ENCODE measurements at regions not wholly inside any gene's neighbourhood (a gene's known extent, or its start where the extent isn't known, plus 50 kb on each side); places are given as distances from the start of the nearest gene placed in this dataset.
"Not testable (repeated sequence)": the region's sequence is repeated elsewhere in the genome, so short reads cannot be mapped to it uniquely, and the experiment has no call there.

DNA sequence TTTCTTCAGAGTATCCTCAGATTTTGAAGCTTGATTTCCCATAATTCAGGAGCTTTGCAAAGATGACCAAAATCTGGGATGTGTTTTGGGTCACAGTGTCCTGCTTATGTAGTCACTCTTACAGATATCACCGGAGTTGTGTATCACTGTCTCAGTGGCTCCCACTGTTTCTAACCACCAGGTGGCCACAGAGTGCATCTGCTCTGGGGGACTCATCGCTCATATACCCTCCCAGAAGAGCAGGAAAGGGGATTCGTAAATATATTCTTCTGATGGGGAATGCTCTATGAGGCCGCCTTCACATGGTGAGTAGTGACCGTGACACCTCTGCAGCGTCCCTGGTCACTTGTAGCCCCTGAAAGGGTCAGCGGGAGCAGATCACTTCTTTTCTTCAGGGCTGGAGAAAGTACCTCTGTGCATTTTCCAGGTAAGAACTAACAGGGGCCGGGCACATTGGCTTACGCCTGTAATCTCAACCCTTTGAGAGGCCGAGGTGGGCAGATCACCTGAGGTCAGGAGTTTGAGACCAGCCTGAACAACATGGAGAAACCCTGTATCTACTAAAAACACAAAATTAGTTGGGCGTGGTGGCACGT lies 249.4 kb upstream of the NOTCH2NLA start:
- H3K36me3 ChIP-seq (ENCODE audit: control insufficient read depth in 2 of 3, insufficient read depth in 3 of 3, low read length in 3 of 3); H3K27me3 ChIP-seq (ENCODE audit: control insufficient read depth, insufficient read depth, low read length); H3K4me3 ChIP-seq (ENCODE audit: low read length in 3 of 3); H3K27ac ChIP-seq (ENCODE audit: low read depth in 2 of 2, low read length in 2 of 2); intact Hi-C loops (cut with DNase I); H3K4me1 ChIP-seq (ENCODE audit: control insufficient read depth in 2 of 3, insufficient read depth in 2 of 3, low read depth in 1 of 3, low read length in 3 of 3); FAIRE-seq; H3K9ac ChIP-seq (ENCODE audit: low read length in 3 of 3); H3K9me3 ChIP-seq (ENCODE audit: control insufficient read depth in 2 of 3, insufficient read depth in 1 of 3, low read length in 3 of 3): not testable (repeated sequence)
- DNase-seq: peak in 4 of 5 donors; percentile 23 to 51 (median 42)
- TF ChIP-seq, protein P1, sequence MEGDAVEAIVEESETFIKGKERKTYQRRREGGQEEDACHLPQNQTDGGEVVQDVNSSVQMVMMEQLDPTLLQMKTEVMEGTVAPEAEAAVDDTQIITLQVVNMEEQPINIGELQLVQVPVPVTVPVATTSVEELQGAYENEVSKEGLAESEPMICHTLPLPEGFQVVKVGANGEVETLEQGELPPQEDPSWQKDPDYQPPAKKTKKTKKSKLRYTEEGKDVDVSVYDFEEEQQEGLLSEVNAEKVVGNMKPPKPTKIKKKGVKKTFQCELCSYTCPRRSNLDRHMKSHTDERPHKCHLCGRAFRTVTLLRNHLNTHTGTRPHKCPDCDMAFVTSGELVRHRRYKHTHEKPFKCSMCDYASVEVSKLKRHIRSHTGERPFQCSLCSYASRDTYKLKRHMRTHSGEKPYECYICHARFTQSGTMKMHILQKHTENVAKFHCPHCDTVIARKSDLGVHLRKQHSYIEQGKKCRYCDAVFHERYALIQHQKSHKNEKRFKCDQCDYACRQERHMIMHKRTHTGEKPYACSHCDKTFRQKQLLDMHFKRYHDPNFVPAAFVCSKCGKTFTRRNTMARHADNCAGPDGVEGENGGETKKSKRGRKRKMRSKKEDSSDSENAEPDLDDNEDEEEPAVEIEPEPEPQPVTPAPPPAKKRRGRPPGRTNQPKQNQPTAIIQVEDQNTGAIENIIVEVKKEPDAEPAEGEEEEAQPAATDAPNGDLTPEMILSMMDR (IDR thresholded peaks at IDR 0.05; ENCODE audit: borderline replicate concordance, extremely low read depth, insufficient read depth): peak; percentile 42

DNA sequence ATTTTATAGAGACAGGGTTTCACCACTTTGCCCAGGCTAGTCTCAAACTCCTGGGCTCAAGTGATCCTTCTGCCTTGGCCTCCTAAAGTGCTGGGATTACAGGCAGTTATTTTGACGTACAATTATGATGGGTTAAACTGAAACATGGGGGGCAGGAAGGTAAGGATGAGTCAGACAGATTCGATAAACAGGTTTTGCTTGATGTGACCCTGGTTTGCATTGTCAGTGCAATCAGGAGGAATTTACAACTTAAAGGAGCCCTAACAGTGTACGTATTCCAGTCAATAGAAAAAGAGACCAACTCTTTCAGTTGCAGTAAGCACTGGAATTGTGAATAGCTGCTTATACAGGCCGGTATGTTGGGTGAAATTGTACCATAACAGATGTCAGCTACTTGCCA lies 246.3 kb upstream of the NOTCH2NLA start:
- H3K27me3 ChIP-seq (ENCODE audit: control insufficient read depth, insufficient read depth, low read length); intact Hi-C loops (cut with DNase I); H3K4me1 ChIP-seq (ENCODE audit: control insufficient read depth in 2 of 3, insufficient read depth in 2 of 3, low read depth in 1 of 3, low read length in 3 of 3); H3K9me3 ChIP-seq (ENCODE audit: control insufficient read depth in 2 of 3, insufficient read depth in 1 of 3, low read length in 3 of 3); DNase-seq; H3K4me3 ChIP-seq (ENCODE audit: low read length in 3 of 3); H3K27ac ChIP-seq (ENCODE audit: low read depth in 2 of 2, low read length in 2 of 2); H3K36me3 ChIP-seq (ENCODE audit: control insufficient read depth in 2 of 3, insufficient read depth in 3 of 3, low read length in 3 of 3); FAIRE-seq; H3K9ac ChIP-seq (ENCODE audit: low read length in 3 of 3): not testable (repeated sequence)

DNA sequence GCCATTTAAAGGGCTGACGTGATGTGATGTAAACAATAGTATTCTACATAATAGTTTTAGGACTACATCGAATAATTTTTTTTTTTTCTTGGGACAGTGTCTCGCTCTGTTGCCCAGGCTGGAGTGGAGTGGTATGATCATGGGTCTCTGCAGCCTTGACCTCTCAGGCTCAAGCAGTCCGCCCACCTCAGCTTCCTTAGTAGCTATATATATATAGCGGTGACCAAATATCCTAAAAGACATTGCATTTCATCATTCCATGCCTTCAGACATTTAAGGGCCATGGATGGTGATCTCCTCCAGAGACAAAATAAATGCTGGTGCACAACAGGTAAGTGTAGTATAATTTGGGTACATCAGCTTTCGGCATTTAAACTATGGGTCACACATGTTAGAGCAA lies 245.4 kb upstream of the NOTCH2NLA start:
- intact Hi-C loops (cut with DNase I); H3K9me3 ChIP-seq (ENCODE audit: control insufficient read depth in 2 of 3, insufficient read depth in 1 of 3, low read length in 3 of 3); H3K36me3 ChIP-seq (ENCODE audit: control insufficient read depth in 2 of 3, insufficient read depth in 3 of 3, low read length in 3 of 3); H3K9ac ChIP-seq (ENCODE audit: low read length in 3 of 3); FAIRE-seq; H3K4me3 ChIP-seq (ENCODE audit: low read length in 3 of 3); H3K4me1 ChIP-seq (ENCODE audit: control insufficient read depth in 2 of 3, insufficient read depth in 2 of 3, low read depth in 1 of 3, low read length in 3 of 3); H3K27ac ChIP-seq (ENCODE audit: low read depth in 2 of 2, low read length in 2 of 2); DNase-seq; H3K27me3 ChIP-seq (ENCODE audit: control insufficient read depth, insufficient read depth, low read length): not testable (repeated sequence)

DNA sequence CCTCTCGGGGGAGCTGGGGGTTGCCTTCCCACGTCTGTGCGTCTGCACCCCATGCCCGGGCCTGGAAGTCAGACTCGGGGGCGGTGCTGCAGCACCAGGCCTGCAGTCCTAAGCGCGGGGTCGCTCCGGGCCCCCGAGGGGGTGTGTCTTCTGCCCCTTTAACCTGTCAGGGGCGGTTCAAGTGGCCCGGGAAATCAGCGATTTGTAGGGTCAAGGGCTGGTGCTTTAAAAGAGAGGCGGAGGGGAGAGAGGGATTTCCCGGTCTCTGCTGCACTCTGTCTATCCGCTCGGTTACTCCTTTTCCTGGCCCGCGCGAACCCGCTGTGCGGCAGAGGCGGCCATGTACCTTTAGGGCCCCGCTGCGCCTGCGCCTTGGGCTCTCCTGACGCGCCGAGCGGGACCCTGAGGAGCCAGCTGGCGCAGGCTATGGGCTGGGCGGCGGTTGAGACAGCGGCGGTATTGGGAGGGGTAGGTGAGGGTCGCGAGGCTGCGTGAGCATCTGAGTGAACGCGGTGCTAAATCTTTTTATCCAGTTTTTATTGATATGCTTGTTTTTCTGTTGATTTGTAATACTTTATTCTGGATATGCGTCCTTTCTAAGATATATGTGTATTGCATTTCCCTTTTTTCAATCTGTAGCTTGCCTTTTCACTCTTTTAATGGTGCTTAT lies 243.5 kb upstream of the NOTCH2NLA start:
- intact Hi-C loops (cut with DNase I); FAIRE-seq; H3K27me3 ChIP-seq (ENCODE audit: control insufficient read depth, insufficient read depth, low read length); H3K4me1 ChIP-seq (ENCODE audit: control insufficient read depth in 2 of 3, insufficient read depth in 2 of 3, low read depth in 1 of 3, low read length in 3 of 3); H3K9me3 ChIP-seq (ENCODE audit: control insufficient read depth in 2 of 3, insufficient read depth in 1 of 3, low read length in 3 of 3); H3K36me3 ChIP-seq (ENCODE audit: control insufficient read depth in 2 of 3, insufficient read depth in 3 of 3, low read length in 3 of 3); H3K27ac ChIP-seq (ENCODE audit: low read depth in 2 of 2, low read length in 2 of 2): not testable (repeated sequence)
- DNase-seq: peak; percentile 72 to 91 (median 87)
- Histone ChIP-seq H3K9ac (ENCODE audit: low read length in 3 of 3) (peak overlapping the region in 2 of 3 donors; percentile 19 to 32), H3K4me3 (ENCODE audit: low read length in 3 of 3) (peak overlapping the region; percentile 48 to 56 (median 50))

DNA sequence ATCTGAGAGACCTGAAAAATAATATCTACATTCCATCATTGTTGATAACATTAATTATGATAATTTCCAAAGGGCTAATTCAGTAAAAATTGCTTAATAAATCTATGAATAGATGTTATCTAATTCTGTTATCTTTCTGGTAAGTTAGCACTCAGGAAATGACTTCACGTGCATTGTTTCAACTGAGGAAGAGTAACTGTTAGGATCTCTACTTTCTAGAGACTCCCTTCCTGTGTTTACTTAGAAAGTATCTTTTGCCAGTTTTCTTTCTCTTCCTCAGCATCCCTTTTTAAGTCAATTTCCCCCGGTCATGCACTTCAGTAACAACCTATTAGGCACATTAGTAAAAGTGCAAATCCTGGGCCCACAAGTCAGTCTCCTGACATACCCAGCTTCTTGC lies 231.1 kb upstream of the NOTCH2NLA start:
- DNase-seq; H3K27ac ChIP-seq (ENCODE audit: low read depth in 2 of 2, low read length in 2 of 2); H3K27me3 ChIP-seq (ENCODE audit: control insufficient read depth, insufficient read depth, low read length); H3K4me3 ChIP-seq (ENCODE audit: low read length in 3 of 3); H3K9me3 ChIP-seq (ENCODE audit: control insufficient read depth in 2 of 3, insufficient read depth in 1 of 3, low read length in 3 of 3); H3K36me3 ChIP-seq (ENCODE audit: control insufficient read depth in 2 of 3, insufficient read depth in 3 of 3, low read length in 3 of 3); H3K4me1 ChIP-seq (ENCODE audit: control insufficient read depth in 2 of 3, insufficient read depth in 2 of 3, low read depth in 1 of 3, low read length in 3 of 3); intact Hi-C loops (cut with DNase I); H3K9ac ChIP-seq (ENCODE audit: low read length in 3 of 3); FAIRE-seq: not testable (repeated sequence)

DNA sequence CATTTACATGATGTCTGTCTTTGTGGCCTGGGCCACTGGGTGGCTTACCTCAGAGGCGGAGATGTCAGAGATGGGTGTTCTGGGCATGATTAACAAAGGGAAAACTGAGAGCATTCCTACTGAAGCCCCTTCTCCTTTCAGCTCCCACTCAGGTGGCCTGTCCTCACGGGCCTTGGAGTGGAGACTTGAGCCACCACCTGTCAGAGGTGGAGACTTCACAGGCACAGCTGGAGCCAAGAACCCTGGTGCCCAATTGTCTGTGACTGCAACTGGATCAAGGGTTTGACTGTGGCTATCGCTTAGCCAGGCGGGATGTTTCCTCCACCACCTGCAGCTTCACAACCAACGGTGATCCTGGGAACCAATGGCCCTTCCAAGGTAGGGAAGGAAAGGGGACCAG lies 230.5 kb upstream of the NOTCH2NLA start:
- FAIRE-seq; H3K4me1 ChIP-seq (ENCODE audit: control insufficient read depth in 2 of 3, insufficient read depth in 2 of 3, low read depth in 1 of 3, low read length in 3 of 3); H3K4me3 ChIP-seq (ENCODE audit: low read length in 3 of 3); H3K27me3 ChIP-seq (ENCODE audit: control insufficient read depth, insufficient read depth, low read length); H3K9me3 ChIP-seq (ENCODE audit: control insufficient read depth in 2 of 3, insufficient read depth in 1 of 3, low read length in 3 of 3); H3K27ac ChIP-seq (ENCODE audit: low read depth in 2 of 2, low read length in 2 of 2); DNase-seq; H3K9ac ChIP-seq (ENCODE audit: low read length in 3 of 3); intact Hi-C loops (cut with DNase I); H3K36me3 ChIP-seq (ENCODE audit: control insufficient read depth in 2 of 3, insufficient read depth in 3 of 3, low read length in 3 of 3): not testable (repeated sequence)

DNA sequence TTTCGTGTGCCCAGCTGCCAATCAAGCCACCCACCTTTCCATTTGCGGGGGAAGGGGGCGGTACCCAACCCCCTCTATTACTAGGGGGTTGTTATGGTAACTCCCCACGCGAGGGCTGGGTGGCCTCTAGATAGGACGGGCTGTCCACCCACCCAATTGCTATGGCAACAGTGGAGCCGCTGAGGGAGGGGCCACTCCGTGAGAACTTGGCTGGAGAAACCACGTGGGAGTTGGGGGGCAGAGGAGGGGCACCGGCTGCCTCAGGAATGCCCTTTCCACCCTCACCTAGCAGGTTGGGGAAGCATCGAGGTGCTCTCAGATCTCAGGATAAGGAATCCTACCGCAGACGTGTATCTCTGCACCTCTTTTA lies 220.0 kb upstream of the NOTCH2NLA start:
- not testable (repeated sequence) for H3K9me3 ChIP-seq (ENCODE audit: control insufficient read depth in 2 of 3, insufficient read depth in 1 of 3, low read length in 3 of 3); FAIRE-seq; H3K4me3 ChIP-seq (ENCODE audit: low read length in 3 of 3)

More for the DNA sequence above, 220.0 kb upstream of the NOTCH2NLA start:
- intact Hi-C loops (cut with DNase I); H3K27ac ChIP-seq (ENCODE audit: low read depth in 2 of 2, low read length in 2 of 2); H3K36me3 ChIP-seq (ENCODE audit: control insufficient read depth in 2 of 3, insufficient read depth in 3 of 3, low read length in 3 of 3); DNase-seq; H3K9ac ChIP-seq (ENCODE audit: low read length in 3 of 3); H3K4me1 ChIP-seq (ENCODE audit: control insufficient read depth in 2 of 3, insufficient read depth in 2 of 3, low read depth in 1 of 3, low read length in 3 of 3); H3K27me3 ChIP-seq (ENCODE audit: control insufficient read depth, insufficient read depth, low read length): not testable (repeated sequence)
